DND-41 (cell line): ENCODE measurements at regions not wholly inside any gene's neighbourhood (a gene's known extent, or its start where the extent isn't known, plus 50 kb on each side); places are given as distances from the start of the nearest gene placed in this dataset.

Source experiments
- EZH2 ChIP-seq: IDR thresholded peaks from 3 replicates; pipeline ENCODE4 v1.6.1; 2012; ENCODE audit warnings: borderline replicate concordance, low read depth, mild to moderate bottlenecking, moderate library complexity, low read length, inconsistent platforms; ENCODE audit not compliant: severe bottlenecking
- TF ChIP-seq, protein P1 (sequence below): IDR thresholded peaks from 2 replicates; pipeline ENCODE4 v1.5.1; 2012; ENCODE audit warnings: borderline replicate concordance, low read length, moderate library complexity, mild to moderate bottlenecking; ENCODE audit not compliant: poor library complexity, severe bottlenecking; ENCODE audit errors: extremely low read depth

- TF ChIP-seq, protein P1, sequence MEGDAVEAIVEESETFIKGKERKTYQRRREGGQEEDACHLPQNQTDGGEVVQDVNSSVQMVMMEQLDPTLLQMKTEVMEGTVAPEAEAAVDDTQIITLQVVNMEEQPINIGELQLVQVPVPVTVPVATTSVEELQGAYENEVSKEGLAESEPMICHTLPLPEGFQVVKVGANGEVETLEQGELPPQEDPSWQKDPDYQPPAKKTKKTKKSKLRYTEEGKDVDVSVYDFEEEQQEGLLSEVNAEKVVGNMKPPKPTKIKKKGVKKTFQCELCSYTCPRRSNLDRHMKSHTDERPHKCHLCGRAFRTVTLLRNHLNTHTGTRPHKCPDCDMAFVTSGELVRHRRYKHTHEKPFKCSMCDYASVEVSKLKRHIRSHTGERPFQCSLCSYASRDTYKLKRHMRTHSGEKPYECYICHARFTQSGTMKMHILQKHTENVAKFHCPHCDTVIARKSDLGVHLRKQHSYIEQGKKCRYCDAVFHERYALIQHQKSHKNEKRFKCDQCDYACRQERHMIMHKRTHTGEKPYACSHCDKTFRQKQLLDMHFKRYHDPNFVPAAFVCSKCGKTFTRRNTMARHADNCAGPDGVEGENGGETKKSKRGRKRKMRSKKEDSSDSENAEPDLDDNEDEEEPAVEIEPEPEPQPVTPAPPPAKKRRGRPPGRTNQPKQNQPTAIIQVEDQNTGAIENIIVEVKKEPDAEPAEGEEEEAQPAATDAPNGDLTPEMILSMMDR, result no peak
- TF ChIP-seq EZH2, result no peak
These were observed 134.2 kb upstream of the MARCHF11 start for GRCh38 chr5:16313761-16314160.
